VCaP (cell line): ENCODE measurements at regions not wholly inside any gene's neighbourhood (a gene's known extent, or its start where the extent isn't known, plus 50 kb on each side); places are given as distances from the start of the nearest gene placed in this dataset.

Experiments used
- H3K27ac ChIP-seq: fragments of 450-650 bp; 2 replicates; pipeline ENCODE4 v1.5.1; 2017
- CTCF ChIP-seq: fragments of 450-650 bp; conservative IDR thresholded peaks from 2 replicates; pipeline ENCODE4 v1.5.1; 2017; ENCODE audit warnings: mild to moderate bottlenecking, moderate library complexity

- no peak overlapping the region for H3K27ac ChIP-seq
- no peak for TF ChIP-seq CTCF
Observed at GRCh38 chr5:116814626-116815385, 240.2 kb upstream of the SEMA6A start.

GRCh38 chr5:116813906-116814305 is 239.3 kb upstream of the SEMA6A start:
- H3K27ac ChIP-seq, result no peak overlapping the region
- TF ChIP-seq CTCF, result no peak

- no peak overlapping the region for H3K27ac ChIP-seq
- TF ChIP-seq CTCF, result no peak
Observed at GRCh38 chr5:116813356-116813755, 238.7 kb upstream of the SEMA6A start.

GRCh38 chr5:116810951-116811350 is 236.3 kb upstream of the SEMA6A start:
- TF ChIP-seq CTCF, result no peak
- H3K27ac ChIP-seq, result no peak overlapping the region

- no peak for TF ChIP-seq CTCF
- no peak overlapping the region for H3K27ac ChIP-seq
Observed at GRCh38 chr5:116806836-116807235, 232.2 kb upstream of the SEMA6A start.

GRCh38 chr5:116799401-116799800 is 224.8 kb upstream of the SEMA6A start:
- no peak overlapping the region for H3K27ac ChIP-seq
- TF ChIP-seq CTCF, result no peak

GRCh38 chr5:116795189-116795588 is 220.6 kb upstream of the SEMA6A start:
- TF ChIP-seq CTCF, result no peak
- no peak overlapping the region for H3K27ac ChIP-seq
